A673 (cell line): ENCODE measurements at regions not wholly inside any gene's neighbourhood (a gene's known extent, or its start where the extent isn't known, plus 50 kb on each side); places are given as distances from the start of the nearest gene placed in this dataset.

Source experiments
- CTCF ChIP-seq: fragments of 300-800, 200-600 bp; sonication (generic); conservative IDR thresholded peaks from 2 replicates; pipeline ENCODE4 v1.5.1; 2017; ENCODE audit warnings: low read depth, mild to moderate bottlenecking, antibody characterized with exemption, low read length, moderate library complexity, mixed read lengths
- EZH2 ChIP-seq: fragments of 200-600 bp; sonication (generic); IDR thresholded peaks from 2 replicates; pipeline ENCODE4 v1.6.1; 2017; ENCODE audit warnings: borderline replicate concordance, low read depth, mild to moderate bottlenecking, mixed read lengths, antibody characterized with exemption, low read length; ENCODE audit not compliant: poor library complexity, severe bottlenecking

GRCh38 chr6:137781639-137782038 lies 85.4 kb upstream of the TNFAIP3 start:
- TF ChIP-seq CTCF, result no peak
- TF ChIP-seq EZH2, result no peak
